Tibial artery (tissue), 4 donors: ENCODE measurements at regions not wholly inside any gene's neighbourhood (a gene's known extent, or its start where the extent isn't known, plus 50 kb on each side); places are given as distances from the start of the nearest gene placed in this dataset.

Source experiments
- DNase-seq, 2 donors: peaks; one replicate each; pipeline ENCODE4 v3.0.0-alpha.2; 2019
- H3K27ac ChIP-seq, 2 donors: fragments of 200-600 bp; sonication (generic) in 1 of 2; 1 replicate in 1 of 2; 2 replicates in 1 of 2; pipeline ENCODE4 v1.5.1; 2018 to 2019; ENCODE audit warnings: mild to moderate bottlenecking in 1 of 2
- H3K27me3 ChIP-seq, 2 donors: fragments of 200-600 bp; sonication (generic) in 1 of 2; one replicate each; pipeline versions ENCODE4 v1.5.1 to v1.6.0; 2016 to 2019
- H3K36me3 ChIP-seq, 3 donors: fragments of 200-600 bp; sonication (generic) in 2 of 3; one replicate each; pipeline ENCODE4 v1.5.1; 2016 to 2019; ENCODE audit warnings: mild to moderate bottlenecking in 2 of 3
- H3K4me1 ChIP-seq, 4 donors: fragments of 200-600 bp; sonication (generic) in 2 of 4; 1 replicate in 3 of 4; 2 replicates in 1 of 4; pipeline ENCODE4 v1.5.1; 2016 to 2019
- H3K4me3 ChIP-seq, 2 donors: fragments of 200-600 bp; sonication (generic) in 1 of 2; 1 replicate in 1 of 2; 2 replicates in 1 of 2; pipeline ENCODE4 v1.5.1; 2018 to 2019; ENCODE audit warnings: mild to moderate bottlenecking in 2 of 2
- H3K9me3 ChIP-seq, 3 donors: fragments of 200-600 bp; sonication (generic) in 1 of 3; one replicate each; pipeline ENCODE4 v1.5.1; 2016 to 2019
- intact Hi-C: fragments of 100-400 bp; cut with DNase I; formaldehyde crosslinking; loops from one replicate; pipeline ENCODE4 v1.15.0; 2023; ENCODE audit warnings: low total_unique reads
- TF ChIP-seq, protein P1 (sequence below), 2 experiments: fragments of 200-600 bp in 1 of 2; fragments of 450-650 bp in 1 of 2; IDR thresholded peaks; one replicate each; pipeline ENCODE4 v1.5.1; 2017 to 2019; ENCODE audit warnings: antibody characterized with exemption in 2 of 2, mild to moderate bottlenecking in 1 of 2, moderate library complexity in 1 of 2

GRCh38 chr2:167697948-167698347 is 549.4 kb downstream of the STK39 start:
- TF ChIP-seq, protein P1, sequence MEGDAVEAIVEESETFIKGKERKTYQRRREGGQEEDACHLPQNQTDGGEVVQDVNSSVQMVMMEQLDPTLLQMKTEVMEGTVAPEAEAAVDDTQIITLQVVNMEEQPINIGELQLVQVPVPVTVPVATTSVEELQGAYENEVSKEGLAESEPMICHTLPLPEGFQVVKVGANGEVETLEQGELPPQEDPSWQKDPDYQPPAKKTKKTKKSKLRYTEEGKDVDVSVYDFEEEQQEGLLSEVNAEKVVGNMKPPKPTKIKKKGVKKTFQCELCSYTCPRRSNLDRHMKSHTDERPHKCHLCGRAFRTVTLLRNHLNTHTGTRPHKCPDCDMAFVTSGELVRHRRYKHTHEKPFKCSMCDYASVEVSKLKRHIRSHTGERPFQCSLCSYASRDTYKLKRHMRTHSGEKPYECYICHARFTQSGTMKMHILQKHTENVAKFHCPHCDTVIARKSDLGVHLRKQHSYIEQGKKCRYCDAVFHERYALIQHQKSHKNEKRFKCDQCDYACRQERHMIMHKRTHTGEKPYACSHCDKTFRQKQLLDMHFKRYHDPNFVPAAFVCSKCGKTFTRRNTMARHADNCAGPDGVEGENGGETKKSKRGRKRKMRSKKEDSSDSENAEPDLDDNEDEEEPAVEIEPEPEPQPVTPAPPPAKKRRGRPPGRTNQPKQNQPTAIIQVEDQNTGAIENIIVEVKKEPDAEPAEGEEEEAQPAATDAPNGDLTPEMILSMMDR (IDR thresholded peaks at IDR 0.05) = no peak
- no peaks in the 10 kb centered on the region for H3K9me3 ChIP-seq
- no peaks in the 10 kb centered on the region for H3K4me1 ChIP-seq
- DNase-seq = no peak
- H3K27me3 ChIP-seq = no peaks in the 10 kb centered on the region
- no peak overlapping the region for H3K4me3 ChIP-seq
- intact Hi-C loops = no loop called here
- H3K36me3 ChIP-seq = no peaks in the 10 kb centered on the region
- H3K27ac ChIP-seq = no peak overlapping the region

DNA sequence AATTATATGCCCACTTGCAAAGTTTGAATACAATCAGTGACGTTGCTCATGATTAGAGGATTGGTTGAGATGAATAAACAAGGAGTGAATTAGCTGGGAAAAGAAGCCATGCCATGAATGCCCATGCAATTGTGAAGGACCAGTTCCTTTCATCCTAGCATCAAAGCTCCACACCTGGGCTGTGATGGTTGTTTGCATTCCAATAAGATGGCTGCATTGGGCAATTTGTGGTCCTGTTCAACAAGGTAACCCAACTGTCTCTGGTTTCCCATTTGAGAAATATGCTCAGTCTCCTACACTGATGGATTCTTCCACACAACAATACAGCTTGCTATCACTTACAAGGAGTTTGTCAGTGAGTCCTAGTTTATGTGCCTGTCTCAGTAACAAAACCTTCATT is 550.2 kb downstream of the STK39 start:
- Histone ChIP-seq H3K4me1 (no peaks in the 10 kb centered on the region), H3K27ac (no peak overlapping the region), H3K27me3 (no peaks in the 10 kb centered on the region), H3K36me3 (no peaks in the 10 kb centered on the region), H3K9me3 (no peaks in the 10 kb centered on the region), H3K4me3 (no peak overlapping the region)
- DNase-seq = no peak
- intact Hi-C loops = no loop called here
- TF ChIP-seq, protein P1 (IDR thresholded peaks at IDR 0.05) = no peak

GRCh38 chr2:167692936-167693335 is 554.5 kb downstream of the STK39 start:
- Histone ChIP-seq H3K36me3 (no peaks in the 10 kb centered on the region), H3K9me3 (no peaks in the 10 kb centered on the region), H3K4me1 (no peaks in the 10 kb centered on the region), H3K4me3 (no peak overlapping the region), H3K27ac (no peak overlapping the region), H3K27me3 (no peaks in the 10 kb centered on the region)
- TF ChIP-seq, protein P1 (IDR thresholded peaks at IDR 0.05) = no peak
- no peak for DNase-seq
- intact Hi-C loops = no loop called here

DNA sequence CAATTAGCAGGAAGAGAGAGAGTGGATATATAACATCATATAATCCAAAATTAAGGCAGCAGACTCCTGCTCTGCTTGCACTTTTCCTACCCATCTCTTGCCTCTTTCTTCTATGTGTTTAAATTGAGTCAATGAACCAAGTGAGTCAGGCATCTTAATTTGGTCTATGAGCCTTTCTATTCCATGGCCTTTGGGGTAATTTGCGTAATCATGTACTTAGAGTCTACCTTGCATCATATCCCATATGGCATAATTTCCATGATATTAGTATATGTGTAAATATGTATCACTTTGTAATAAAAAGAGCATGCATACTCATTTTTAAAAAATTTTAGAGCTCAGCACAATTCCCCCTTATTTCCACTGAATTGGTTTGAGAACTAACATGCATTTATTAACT is 555.2 kb downstream of the STK39 start:
- Histone ChIP-seq H3K4me3 (no peak overlapping the region), H3K27ac (no peak overlapping the region), H3K4me1 (no peaks in the 10 kb centered on the region), H3K36me3 (no peaks in the 10 kb centered on the region), H3K27me3 (no peaks in the 10 kb centered on the region), H3K9me3 (no peaks in the 10 kb centered on the region)
- intact Hi-C loops = no loop called here
- DNase-seq = no peak
- TF ChIP-seq, protein P1 (IDR thresholded peaks at IDR 0.05) = no peak

DNA sequence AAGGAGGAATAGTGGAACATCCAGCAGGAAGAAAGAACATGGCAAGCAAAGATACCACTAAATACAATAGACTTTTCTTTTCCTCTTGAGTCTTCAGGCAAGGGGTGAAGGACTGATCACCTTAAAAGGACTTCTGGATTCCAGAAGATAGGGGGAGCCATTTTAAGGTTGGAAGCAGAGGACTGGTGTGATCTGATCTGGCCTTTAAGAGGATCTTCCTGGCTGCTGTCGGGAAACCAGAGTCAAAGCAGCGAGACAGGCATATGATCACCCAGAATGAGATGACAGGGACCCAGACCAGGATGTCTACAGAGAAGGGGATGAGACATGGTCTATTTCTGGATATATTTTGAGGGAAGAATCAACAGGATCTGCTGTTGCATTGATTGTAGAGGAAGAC is 558.0 kb downstream of the STK39 start:
- no peaks in the 10 kb centered on the region for H3K9me3 ChIP-seq
- intact Hi-C loops = loop anchor here (2.0 kb wide), 1 partner anchor 29 kb away; no protein-coding TSS in a partner anchor
- DNase-seq = no peak
- no peak overlapping the region for H3K27ac ChIP-seq
- TF ChIP-seq, protein P1 (IDR thresholded peaks at IDR 0.05) = no peak
- no peak overlapping the region for H3K4me3 ChIP-seq
- H3K36me3 ChIP-seq = no peaks in the 10 kb centered on the region
- H3K4me1 ChIP-seq = no peaks in the 10 kb centered on the region
- no peaks in the 10 kb centered on the region for H3K27me3 ChIP-seq

GRCh38 chr2:167686691-167687090 is 560.7 kb downstream of the STK39 start:
- H3K4me3 ChIP-seq = no peak overlapping the region
- TF ChIP-seq, protein P1 (IDR thresholded peaks at IDR 0.05) = no peak
- no peaks in the 10 kb centered on the region for H3K4me1 ChIP-seq
- H3K27me3 ChIP-seq = no peaks in the 10 kb centered on the region
- no peaks in the 10 kb centered on the region for H3K36me3 ChIP-seq
- intact Hi-C loops = no loop called here
- H3K27ac ChIP-seq = no peak overlapping the region
- DNase-seq = no peak
- H3K9me3 ChIP-seq = no peaks in the 10 kb centered on the region
